IMR-90 (cell line): ENCODE measurements at regions not wholly inside any gene's neighbourhood (a gene's known extent, or its start where the extent isn't known, plus 50 kb on each side); places are given as distances from the start of the nearest gene placed in this dataset.

Source experiments
- ATAC-seq: fragments of 200-7000 bp; cut with Tn5 transposase; 2 replicates; pipeline ENCODE4 v1.9.1; 2020; ENCODE audit warnings: low read depth, mild to moderate bottlenecking, moderate library complexity
- BruUV-seq: library from RNA; stranded (reverse); fragments of 400-500 nt; replicated peaks from 2 replicates; lab custom pipeline; 2021; lab: Mats Ljungman, UMichigan
- CTCF ChIA-PET: fragments of 300-600 bp; formaldehyde crosslinking; extraction: SDS; loops from one replicate; lab custom pipeline; 2021; ENCODE audit warnings: antibody characterized with exemption; lab: Yijun Ruan, JAX
- POLR2A ChIA-PET: fragments of 300-600 bp; sonication (Branson Sonifier 250); formaldehyde crosslinking; loops from one replicate; lab custom pipeline; 2022; ENCODE audit warnings: antibody characterized with exemption; ENCODE audit not compliant: unreplicated experiment; lab: Charles Lee
- DNase-seq: peaks from one replicate; pipeline ENCODE4 v3.0.0; 2013
- H2AFZ ChIP-seq: replicated peaks from 2 replicates; pipeline ENCODE3; 2013; ENCODE audit warnings: low read length, mild to moderate bottlenecking; ENCODE audit not compliant: poor library complexity
- H2AK5ac ChIP-seq: 2 replicates; pipeline ENCODE4 v1.6.1; 2013; ENCODE audit warnings: low read depth, low read length, inconsistent platforms
- H2AK9ac ChIP-seq: replicated peaks from 2 replicates; pipeline ENCODE3; 2013; ENCODE audit warnings: mild to moderate bottlenecking, low read depth, low read length, moderate library complexity; ENCODE audit not compliant: poor library complexity
- H2BK120ac ChIP-seq: 2 replicates; pipeline ENCODE4 v1.6.1; 2013; ENCODE audit warnings: low read depth, low read length, inconsistent platforms
- H2BK15ac ChIP-seq: 3 replicates; pipeline ENCODE4 v1.6.1; 2013; ENCODE audit warnings: low read depth, low read length, inconsistent platforms
- H2BK20ac ChIP-seq: 2 replicates; pipeline ENCODE4 v1.6.1; 2013; ENCODE audit warnings: low read depth, mild to moderate bottlenecking, inconsistent platforms, low read length, moderate library complexity
- H2BK5ac ChIP-seq: 2 replicates; pipeline ENCODE4 v1.6.1; 2013; ENCODE audit warnings: mild to moderate bottlenecking, low read depth, low read length, inconsistent platforms; ENCODE audit not compliant: poor library complexity, severe bottlenecking
- H3K14ac ChIP-seq: replicated peaks from 2 replicates; pipeline ENCODE4 v1.6.1; 2013; ENCODE audit warnings: low read depth, low read length, inconsistent platforms
- H3K18ac ChIP-seq: 2 replicates; pipeline ENCODE4 v1.6.1; 2013; ENCODE audit warnings: low read depth, low read length, control low read depth
- H3K23ac ChIP-seq: 2 replicates; pipeline ENCODE4 v1.6.1; 2013; ENCODE audit warnings: low read depth, low read length, inconsistent platforms
- H3K27ac ChIP-seq: 2 replicates; pipeline ENCODE4 v1.5.1; 2013; ENCODE audit warnings: mild to moderate bottlenecking, control low read depth, low read length; ENCODE audit not compliant: insufficient read depth
- H3K27me3 ChIP-seq: 2 replicates; pipeline ENCODE4 v1.6.1; 2013; ENCODE audit warnings: low read length; ENCODE audit not compliant: control insufficient read depth, insufficient read depth
- H3K36me3 ChIP-seq: 2 replicates; pipeline ENCODE4 v1.6.1; 2013; ENCODE audit warnings: low read length, mixed read lengths; ENCODE audit not compliant: control insufficient read depth, insufficient read depth
- H3K4ac ChIP-seq: 2 replicates; pipeline ENCODE4 v1.6.1; 2013; ENCODE audit warnings: low read depth, low read length, inconsistent platforms
- H3K4me1 ChIP-seq: 2 replicates; pipeline ENCODE4 v1.6.1; 2013; ENCODE audit warnings: low read length, mixed read lengths; ENCODE audit not compliant: control insufficient read depth, insufficient read depth
- H3K4me2 ChIP-seq: 2 replicates; pipeline ENCODE4 v1.6.1; 2013; ENCODE audit warnings: low read depth, mild to moderate bottlenecking, control low read depth, low read length, moderate library complexity
- H3K4me3 ChIP-seq: 2 replicates; pipeline ENCODE4 v1.5.1; 2013; ENCODE audit warnings: low read depth, mild to moderate bottlenecking, control low read depth, low read length, moderate library complexity; ENCODE audit not compliant: insufficient read depth
- H3K56ac ChIP-seq: 2 replicates; pipeline ENCODE4 v1.6.1; 2013; ENCODE audit warnings: low read length, inconsistent platforms; ENCODE audit not compliant: insufficient read depth; ENCODE audit errors: extremely low read depth
- H3K79me1 ChIP-seq, 2 experiments: 2 replicates each; pipeline ENCODE4 v1.6.1; 2013; ENCODE audit warnings: low read length in 2 of 2, inconsistent platforms in 1 of 2, low read depth in 1 of 2
- H3K9ac ChIP-seq: 2 replicates; pipeline ENCODE4 v1.6.1; 2013; ENCODE audit warnings: low read depth, low read length, control low read depth
- H3K9me1 ChIP-seq: 2 replicates; pipeline ENCODE4 v1.6.1; 2013; ENCODE audit warnings: low read length, inconsistent platforms; ENCODE audit not compliant: insufficient read depth
- H3K9me3 ChIP-seq: 2 replicates; pipeline ENCODE4 v1.6.1; 2013; ENCODE audit warnings: low read length; ENCODE audit not compliant: control insufficient read depth, insufficient read depth
- H4K20me1 ChIP-seq: 2 replicates; pipeline ENCODE4 v1.6.1; 2013; ENCODE audit warnings: low read length, inconsistent platforms; ENCODE audit not compliant: insufficient read depth
- H4K5ac ChIP-seq: 2 replicates; pipeline ENCODE4 v1.6.1; 2013; ENCODE audit warnings: mild to moderate bottlenecking, low read depth, low read length, control low read depth
- H4K8ac ChIP-seq, 2 experiments: 2 replicates each; pipeline ENCODE4 v1.6.1; 2013; ENCODE audit warnings: low read depth in 2 of 2, low read length in 2 of 2, control low read depth in 1 of 2, inconsistent platforms in 1 of 2
- H4K91ac ChIP-seq: 2 replicates; pipeline ENCODE4 v1.6.1; 2013; ENCODE audit warnings: low read depth, low read length, inconsistent platforms; ENCODE audit not compliant: insufficient read depth
- CEBPB ChIP-seq: IDR thresholded peaks from 2 replicates; pipeline ENCODE4 v1.6.1; 2012; ENCODE audit warnings: low read depth, low read length, improper control_type of control experiment
- CTCF ChIP-seq: conservative IDR thresholded peaks from 2 replicates; pipeline ENCODE4 v1.5.1; 2012; ENCODE audit warnings: mild to moderate bottlenecking, low read depth, low read length, improper control_type of control experiment
- ELK1 ChIP-seq: fragments of 150-350 bp; IDR thresholded peaks from 2 replicates; pipeline ENCODE4 v1.6.1; 2016; ENCODE audit warnings: low read depth, mild to moderate bottlenecking, low read length, moderate library complexity, borderline replicate concordance
- FOS ChIP-seq: fragments of 150-350 bp; IDR thresholded peaks from 2 replicates; pipeline ENCODE4 v1.6.1; 2016; ENCODE audit warnings: low read depth, low read length
- MAFK ChIP-seq: IDR thresholded peaks from 2 replicates; pipeline ENCODE4 v1.6.1; 2012; ENCODE audit warnings: low read depth, low read length, improper control_type of control experiment
- MAZ ChIP-seq: IDR thresholded peaks from 2 replicates; pipeline ENCODE4 v1.6.1; 2012; ENCODE audit warnings: low read depth, mild to moderate bottlenecking, low read length, improper control_type of control experiment, moderate library complexity, borderline replicate concordance
- MXI1 ChIP-seq: IDR thresholded peaks from 2 replicates; pipeline ENCODE4 v1.6.1; 2012; ENCODE audit warnings: low read depth, mild to moderate bottlenecking, low read length, moderate library complexity, borderline replicate concordance
- NFE2L2 ChIP-seq: fragments of 150-350 bp; IDR thresholded peaks from 2 replicates; pipeline ENCODE4 v1.6.1; 2016; ENCODE audit warnings: low read depth, mild to moderate bottlenecking, low read length
- RAD21 ChIP-seq: IDR thresholded peaks from 2 replicates; pipeline ENCODE4 v1.6.1; 2012; ENCODE audit warnings: low read length, improper control_type of control experiment
- RCOR1 ChIP-seq: IDR thresholded peaks from 2 replicates; pipeline ENCODE4 v1.6.1; 2012; ENCODE audit warnings: mild to moderate bottlenecking, low read length, improper control_type of control experiment; ENCODE audit not compliant: insufficient replicate concordance
- SMC3 ChIP-seq: fragments of 150-350 bp; IDR thresholded peaks from 2 replicates; pipeline ENCODE4 v1.6.1; 2016; ENCODE audit warnings: low read depth, mild to moderate bottlenecking, antibody characterized with exemption, low read length, moderate library complexity
- WGBS, 2 experiments: methylation state at CpG; one replicate each; pipeline versions ENCODE4 v1.1.5 to v1.1.7; 2013; ENCODE audit warnings: missing lambda C conversion rate in 2 of 2; ENCODE audit not compliant: insufficient read length in 1 of 2; ENCODE audit errors: extremely low coverage in 2 of 2; 5-methylcytosine and 5-hydroxymethylcytosine counted together
- dilution Hi-C: fragments of 300-500 bp; cut with HindIII; formaldehyde crosslinking; loops from one replicate; pipeline ENCODE4 v1.14.3; 2018; ENCODE audit warnings: low sequenced_read_pairs; ENCODE audit not compliant: unreplicated experiment
- in situ Hi-C: fragments of 300-500 bp; cut with MboI; formaldehyde crosslinking; loops from 3 replicates; pipeline ENCODE4 v1.14.3; 2019; ENCODE audit warnings: low sequenced_read_pairs, inconsistent platforms, mixed read lengths
- intact Hi-C: fragments of 100-400 bp; cut with micrococcal nuclease; formaldehyde crosslinking; loops from 2 replicates; pipeline ENCODE4 v1.10.0; 2022

- Histone ChIP-seq H2AFZ (no peak overlapping the region), H3K56ac (no peak overlapping the region), H2AK9ac (no peak overlapping the region), H4K5ac (no peak overlapping the region), H3K27ac (no peak overlapping the region), H3K4me2 (no peak overlapping the region), H4K8ac (no peak overlapping the region), H3K4ac (no peak overlapping the region), H2BK15ac (no peak overlapping the region), H3K4me1 (no peaks in the 10 kb centered on the region), H2BK5ac (no peak overlapping the region), H3K36me3 (no peaks in the 10 kb centered on the region), H2BK120ac (no peak overlapping the region), H3K79me1 (no peaks in the 10 kb centered on the region), H3K14ac (no peak overlapping the region), H3K27me3 (no peaks in the 10 kb centered on the region), H3K18ac (no peak overlapping the region), H3K9me1 (no peaks in the 10 kb centered on the region), H4K91ac (no peak overlapping the region), H3K9me3 (peaks cover 11% of the 10 kb centered on the region), H3K4me3 (no peak overlapping the region), H4K20me1 (no peaks in the 10 kb centered on the region), H2BK20ac (no peak overlapping the region), H2AK5ac (no peak overlapping the region), H3K23ac (no peak overlapping the region), H3K9ac (no peak overlapping the region)
- in situ Hi-C loops (no loop called here), intact Hi-C loops (no loop called here), dilution Hi-C loops (no loop called here)
- no TSS peak for BruUV-seq
- CTCF ChIA-PET = no interaction called here
- no peak for TF ChIP-seq NFE2L2
- TF ChIP-seq ELK1 = no peak
- TF ChIP-seq CTCF = no peak
- TF ChIP-seq CEBPB = no peak
- no peak for TF ChIP-seq RAD21
- no peak for TF ChIP-seq FOS
- TF ChIP-seq RCOR1 = no peak
- TF ChIP-seq MAZ = no peak
- TF ChIP-seq MXI1 = no peak
- no peak for TF ChIP-seq MAFK
- TF ChIP-seq SMC3 = no peak
- no peak for DNase-seq
- POLR2A ChIA-PET = no interaction called here
- WGBS, 2 experiments = no CpG with 5 or more reads among the region's 5 CpGs
- no peak for ATAC-seq
Measured at GRCh38 chr2:104521247-104521646, 332.7 kb upstream of the POU3F3 start.
